ENCODE measurements at regions not wholly inside any gene's neighbourhood (a gene's known extent, or its start where the extent isn't known, plus 50 kb on each side); places are given as distances from the start of the nearest gene placed in this dataset.

- ChIA-PET POLR2A (no interaction called here), CTCF (no interaction called here)
- no peak overlapping the region for H3K27ac Mint-ChIP-seq
- no peak for DNase-seq (ENCODE audit: low spot score)
- H3K36me3 Mint-ChIP-seq, result 0 out of 2 replicates have a peak, but pooled peaks cover under 1% of the 10 kb centered on the region
- peaks cover 1% of the 10 kb centered on the region for H3K9me3 Mint-ChIP-seq
- TF ChIP-seq SMAD3 (CRISPR knock-in tag; IDR thresholded peaks at IDR 0.05; ENCODE audit: borderline replicate concordance) (no peak), AR (CRISPR knock-in tag; IDR thresholded peaks at IDR 0.05) (no peak), CDX4 (CRISPR knock-in tag; IDR thresholded peaks at IDR 0.05; ENCODE audit: borderline replicate concordance) (no peak), NR2C2 (CRISPR knock-in tag; IDR thresholded peaks at IDR 0.05) (no peak), ZNF138 (CRISPR knock-in tag; conservative IDR thresholded peaks at IDR 0.05) (no peak), MXD4 (CRISPR knock-in tag; IDR thresholded peaks at IDR 0.05; ENCODE audit: borderline replicate concordance) (no peak), ZNF281 (CRISPR knock-in tag; IDR thresholded peaks at IDR 0.05) (no peak), ZNF121 (CRISPR knock-in tag; IDR thresholded peaks at IDR 0.05) (no peak)
- H3K27me3 Mint-ChIP-seq (ENCODE audit: low read depth), result no peaks in the 10 kb centered on the region
- H3K4me3 Mint-ChIP-seq, result no peak overlapping the region
- no peaks in the 10 kb centered on the region for H3K4me1 Mint-ChIP-seq
- no peak for ATAC-seq
Observed at GRCh38 chr2:186195696-186196095, 290.4 kb upstream of the ZC3H15 start.

- ChIA-PET POLR2A (no interaction called here), CTCF (no interaction called here)
- H3K36me3 Mint-ChIP-seq, result no peaks in the 10 kb centered on the region
- no peak overlapping the region for H3K27ac Mint-ChIP-seq
- no peak overlapping the region for H3K4me3 Mint-ChIP-seq
- no peak for ATAC-seq
- H3K27me3 Mint-ChIP-seq (ENCODE audit: low read depth), result no peaks in the 10 kb centered on the region
- TF ChIP-seq ATF6 (CRISPR knock-in tag; IDR thresholded peaks at IDR 0.05) (no peak), GRHL2 (CRISPR knock-in tag; IDR thresholded peaks at IDR 0.05; ENCODE audit: insufficient replicate concordance, severe bottlenecking) (no peak), ZNF232 (CRISPR knock-in tag; IDR thresholded peaks at IDR 0.05) (no peak), NR2C2 (CRISPR knock-in tag; IDR thresholded peaks at IDR 0.05) (no peak), CREB1 (CRISPR knock-in tag; IDR thresholded peaks at IDR 0.05) (no peak), CREM (CRISPR knock-in tag; IDR thresholded peaks at IDR 0.05) (no peak), CBFB (CRISPR knock-in tag; IDR thresholded peaks at IDR 0.05; ENCODE audit: low read depth) (no peak), HMGXB4 (CRISPR knock-in tag; IDR thresholded peaks at IDR 0.05) (no peak), NR1H2 (CRISPR knock-in tag; IDR thresholded peaks at IDR 0.05) (no peak), STAT6 (CRISPR knock-in tag; conservative IDR thresholded peaks at IDR 0.05; ENCODE audit: low read depth) (no peak), ZNF396 (CRISPR knock-in tag; IDR thresholded peaks at IDR 0.05; ENCODE audit: borderline replicate concordance) (no peak), E2F1 (CRISPR knock-in tag; IDR thresholded peaks at IDR 0.05) (no peak), ZNF219 (CRISPR knock-in tag; IDR thresholded peaks at IDR 0.05; ENCODE audit: borderline replicate concordance) (no peak)
- 0 out of 2 replicates have a peak, but pooled peaks cover 2% of the 10 kb centered on the region for H3K4me1 Mint-ChIP-seq
- DNase-seq (ENCODE audit: low spot score), result no peak
- no peaks in the 10 kb centered on the region for H3K9me3 Mint-ChIP-seq
Observed at GRCh38 chr2:186197955-186198354, 288.1 kb upstream of the ZC3H15 start.

Data from WTC11 (cell line).